Activated CD8-positive, alpha-beta T cell treated with anti-CD3 and anti-CD28 coated beads for 36 hours (primary cell): ENCODE measurements at regions not wholly inside any gene's neighbourhood (a gene's known extent, or its start where the extent isn't known, plus 50 kb on each side); places are given as distances from the start of the nearest gene placed in this dataset.

Experiments used
- ATAC-seq: fragments of 200-7000 bp; cut with Tn5 transposase; one replicate; pipeline ENCODE4 v1.10.0; 2021; ENCODE audit warnings: mild to moderate bottlenecking, moderate library complexity
- CTCF ChIA-PET: fragments of 350-600 bp; sonication (Branson Sonifier 250); formaldehyde crosslinking; loops from one replicate; lab custom pipeline; 2021; ENCODE audit warnings: antibody characterized with exemption; lab: Charles Lee
- POLR2A ChIA-PET: fragments of 350-600 bp; sonication (Branson Sonifier 250); formaldehyde crosslinking; loops from one replicate; lab custom pipeline; 2021; ENCODE audit warnings: antibody characterized with exemption; lab: Charles Lee
- DNase-seq: peaks from one replicate; pipeline ENCODE4 v3.0.0-alpha.2; 2020
- H3K27ac Mint-ChIP-seq: one replicate; pipeline ENCODE4 v1.8.0; 2021; ENCODE audit warnings: mild to moderate bottlenecking, mixed read lengths
- H3K27me3 Mint-ChIP-seq: one replicate; pipeline ENCODE4 v1.8.0; 2021; ENCODE audit warnings: mixed read lengths
- H3K36me3 Mint-ChIP-seq: one replicate; pipeline ENCODE4 v1.8.0; 2021; ENCODE audit warnings: low read depth, mixed read lengths
- H3K4me1 Mint-ChIP-seq: one replicate; pipeline ENCODE4 v1.8.0; 2021; ENCODE audit warnings: low read depth, mixed read lengths
- H3K4me3 Mint-ChIP-seq: one replicate; pipeline ENCODE4 v1.8.0; 2021; ENCODE audit warnings: mild to moderate bottlenecking, moderate library complexity, mixed read lengths
- H3K9me3 Mint-ChIP-seq: one replicate; pipeline ENCODE4 v1.8.0; 2021; ENCODE audit warnings: mixed read lengths
- intact Hi-C: fragments of 100-400 bp; cut with micrococcal nuclease; formaldehyde crosslinking; loops from one replicate; pipeline ENCODE4 v1.10.0; 2022
- TF ChIP-seq, protein P1 (sequence below): fragments of 200-600 bp; IDR thresholded peaks from one replicate; pipeline ENCODE4 v1.8.0; 2022; ENCODE audit warnings: antibody characterized with exemption, mild to moderate bottlenecking

DNA sequence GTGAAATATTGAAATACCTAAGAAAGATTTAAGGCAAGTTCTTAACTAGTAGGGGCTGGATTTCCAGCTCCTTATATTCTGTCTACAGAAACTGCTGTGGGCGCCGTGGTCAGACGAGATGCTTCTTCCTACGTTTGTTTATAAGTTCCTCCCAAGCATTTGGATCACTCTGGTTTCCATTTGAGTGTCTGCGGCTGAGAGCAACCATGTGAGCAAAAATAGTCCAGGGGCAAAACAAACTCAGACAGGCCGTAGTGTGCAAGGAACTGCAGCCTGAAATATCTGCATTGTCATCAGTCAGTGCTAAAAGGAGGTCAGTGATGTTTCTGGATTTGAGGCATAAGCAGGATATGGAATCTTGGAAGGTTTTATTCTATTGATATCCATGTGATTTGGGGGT is 485.9 kb upstream of the JAG1 start:
- peaks cover 2% of the 10 kb centered on the region for H3K9me3 Mint-ChIP-seq

DNA sequence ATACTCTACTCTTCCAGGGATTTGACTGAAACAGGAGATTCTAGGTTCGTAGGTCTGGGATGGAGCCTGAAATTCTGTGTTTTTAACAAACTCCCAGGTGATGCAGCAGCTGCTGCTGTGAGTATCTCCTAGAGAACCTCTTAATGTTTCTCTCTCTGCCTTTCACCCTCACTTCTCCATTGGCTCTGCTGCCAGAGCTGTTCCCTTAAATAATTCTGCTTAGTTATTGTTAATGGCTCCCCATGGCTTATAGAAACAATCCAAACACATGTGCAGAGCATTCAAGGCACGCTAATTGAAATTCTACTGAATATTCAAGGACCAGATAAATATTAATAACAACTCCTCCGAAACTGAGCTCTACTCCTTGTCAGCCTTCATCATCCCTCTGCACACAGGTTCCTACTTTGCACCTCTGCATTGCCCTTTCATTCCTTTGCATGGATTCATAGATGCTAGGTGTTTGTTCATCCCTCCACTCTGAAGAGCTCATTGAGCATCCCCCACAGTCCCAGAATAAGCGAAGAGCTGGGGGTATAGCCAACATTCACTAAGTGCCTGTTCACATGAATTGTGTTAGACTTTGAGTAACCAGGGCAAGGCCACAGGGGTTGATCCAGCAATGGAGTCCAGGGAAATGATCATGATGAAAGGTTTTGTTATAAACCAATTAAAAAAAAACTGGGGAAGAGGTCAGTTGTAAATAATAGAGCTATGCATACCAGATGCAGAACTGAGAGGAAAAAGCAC is 488.4 kb upstream of the JAG1 start:
- ATAC-seq (no peak), DNase-seq (no peak)
- no peak overlapping the region for H3K4me3 Mint-ChIP-seq
- no peaks in the 10 kb centered on the region for H3K4me1 Mint-ChIP-seq
- H3K36me3 Mint-ChIP-seq = no peaks in the 10 kb centered on the region
- ChIA-PET POLR2A (interaction anchor here (0.7 kb wide), 1 partner anchor 594 kb away, joined by 3 read pairs; no protein-coding TSS in a partner anchor), CTCF (no interaction called here)
- no peak overlapping the region for H3K27ac Mint-ChIP-seq
- no peaks in the 10 kb centered on the region for H3K27me3 Mint-ChIP-seq
- TF ChIP-seq, protein P1, sequence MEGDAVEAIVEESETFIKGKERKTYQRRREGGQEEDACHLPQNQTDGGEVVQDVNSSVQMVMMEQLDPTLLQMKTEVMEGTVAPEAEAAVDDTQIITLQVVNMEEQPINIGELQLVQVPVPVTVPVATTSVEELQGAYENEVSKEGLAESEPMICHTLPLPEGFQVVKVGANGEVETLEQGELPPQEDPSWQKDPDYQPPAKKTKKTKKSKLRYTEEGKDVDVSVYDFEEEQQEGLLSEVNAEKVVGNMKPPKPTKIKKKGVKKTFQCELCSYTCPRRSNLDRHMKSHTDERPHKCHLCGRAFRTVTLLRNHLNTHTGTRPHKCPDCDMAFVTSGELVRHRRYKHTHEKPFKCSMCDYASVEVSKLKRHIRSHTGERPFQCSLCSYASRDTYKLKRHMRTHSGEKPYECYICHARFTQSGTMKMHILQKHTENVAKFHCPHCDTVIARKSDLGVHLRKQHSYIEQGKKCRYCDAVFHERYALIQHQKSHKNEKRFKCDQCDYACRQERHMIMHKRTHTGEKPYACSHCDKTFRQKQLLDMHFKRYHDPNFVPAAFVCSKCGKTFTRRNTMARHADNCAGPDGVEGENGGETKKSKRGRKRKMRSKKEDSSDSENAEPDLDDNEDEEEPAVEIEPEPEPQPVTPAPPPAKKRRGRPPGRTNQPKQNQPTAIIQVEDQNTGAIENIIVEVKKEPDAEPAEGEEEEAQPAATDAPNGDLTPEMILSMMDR = no peak
- no peaks in the 10 kb centered on the region for H3K9me3 Mint-ChIP-seq
- intact Hi-C loops = no loop called here

More for the DNA sequence above, 485.9 kb upstream of the JAG1 start:
- intact Hi-C loops = loop anchor here (10.0 kb wide), 1 partner anchor 65 kb away; no protein-coding TSS in a partner anchor
- Mint-ChIP-seq H3K36me3 (no peaks in the 10 kb centered on the region), H3K27ac (no peak overlapping the region), H3K4me3 (no peak overlapping the region), H3K4me1 (no peaks in the 10 kb centered on the region), H3K27me3 (no peaks in the 10 kb centered on the region)
- ChIA-PET POLR2A (interaction anchor here (0.6 kb wide), 1 partner anchor 521 kb away, joined by 4 read pairs; no protein-coding TSS in a partner anchor), CTCF (no interaction called here)
- TF ChIP-seq, protein P1 = no peak
- DNase-seq = no peak
- no peak for ATAC-seq

DNA sequence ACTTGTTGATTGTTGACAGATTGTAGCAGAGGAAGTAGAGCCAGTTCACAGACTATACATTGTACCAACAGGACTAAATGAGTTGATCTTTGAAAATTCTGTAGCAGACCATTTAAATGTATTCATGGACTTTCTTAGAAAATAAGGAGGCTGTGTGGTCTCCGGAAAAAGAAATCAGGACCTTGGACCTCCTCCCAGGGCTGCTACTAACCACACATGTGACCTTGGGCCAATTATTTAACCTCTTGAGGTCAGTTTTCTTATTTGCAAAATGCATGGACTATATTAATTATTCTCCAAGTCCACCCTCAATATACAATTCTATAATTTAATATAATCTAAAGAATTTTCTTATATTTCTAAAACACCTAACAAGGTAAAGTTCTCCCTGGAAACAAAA is 492.0 kb upstream of the JAG1 start:
- intact Hi-C loops = no loop called here
- Mint-ChIP-seq H3K9me3 (no peaks in the 10 kb centered on the region), H3K36me3 (no peaks in the 10 kb centered on the region), H3K4me3 (no peak overlapping the region), H3K27me3 (no peaks in the 10 kb centered on the region), H3K4me1 (no peaks in the 10 kb centered on the region), H3K27ac (no peak overlapping the region)
- TF ChIP-seq, protein P1 = no peak
- DNase-seq (no peak), ATAC-seq (no peak)
- ChIA-PET CTCF (no interaction called here), POLR2A (no interaction called here)

DNA sequence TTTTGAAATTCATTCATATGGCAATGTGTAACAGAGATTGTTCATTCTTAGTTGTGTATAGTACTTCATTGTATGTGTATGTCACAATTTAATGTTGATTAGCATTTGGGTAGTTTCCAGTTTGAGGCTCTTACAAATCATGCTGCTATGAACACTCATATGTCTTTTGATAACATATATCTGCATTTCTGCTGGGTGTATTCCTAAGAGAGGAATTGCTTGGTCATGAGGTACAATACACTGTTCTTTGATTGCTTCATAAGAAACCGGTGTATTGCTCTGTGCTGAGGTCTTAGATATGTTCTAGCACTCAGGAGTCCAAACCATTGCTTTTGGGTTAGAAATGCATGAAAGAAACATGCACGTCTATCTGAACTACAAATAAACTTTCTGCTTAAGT is 492.9 kb upstream of the JAG1 start:
- DNase-seq (no peak), ATAC-seq (no peak)
- H3K4me1 Mint-ChIP-seq = no peaks in the 10 kb centered on the region
- intact Hi-C loops = no loop called here
- no peaks in the 10 kb centered on the region for H3K9me3 Mint-ChIP-seq
- POLR2A ChIA-PET = no interaction called here
- H3K36me3 Mint-ChIP-seq = no peaks in the 10 kb centered on the region
- no peak overlapping the region for H3K4me3 Mint-ChIP-seq
- CTCF ChIA-PET = no interaction called here
- H3K27me3 Mint-ChIP-seq = no peaks in the 10 kb centered on the region
- TF ChIP-seq, protein P1 = no peak
- H3K27ac Mint-ChIP-seq = no peak overlapping the region

DNA sequence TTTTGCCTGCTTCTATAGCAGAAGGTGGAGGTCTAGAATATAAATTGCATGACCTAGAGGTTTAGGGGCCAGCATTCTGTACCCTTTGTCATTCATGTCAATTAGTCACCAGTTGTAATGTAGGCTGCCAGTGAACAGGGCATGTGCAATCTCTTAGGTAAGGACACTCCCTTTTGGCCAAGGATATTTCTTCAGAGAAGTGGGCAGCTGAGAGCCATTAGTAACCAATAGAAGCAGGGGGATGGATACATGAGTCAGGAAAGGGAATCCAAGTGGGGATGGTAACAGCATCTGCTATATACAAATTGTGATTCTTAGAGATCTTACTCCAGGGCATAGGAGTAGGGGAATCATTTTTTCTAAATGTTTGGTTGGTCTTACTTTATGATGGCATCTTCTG is 494.2 kb upstream of the JAG1 start:
- POLR2A ChIA-PET = no interaction called here
- no peaks in the 10 kb centered on the region for H3K4me1 Mint-ChIP-seq
- intact Hi-C loops = no loop called here
- no peaks in the 10 kb centered on the region for H3K36me3 Mint-ChIP-seq
- CTCF ChIA-PET = no interaction called here
- ATAC-seq (no peak), DNase-seq (no peak)
- H3K9me3 Mint-ChIP-seq = no peaks in the 10 kb centered on the region
- H3K27me3 Mint-ChIP-seq = no peaks in the 10 kb centered on the region
- TF ChIP-seq, protein P1 = no peak
- no peak overlapping the region for H3K4me3 Mint-ChIP-seq
- H3K27ac Mint-ChIP-seq = no peak overlapping the region
